HS-27A (cell line): ENCODE measurements at regions not wholly inside any gene's neighbourhood (a gene's known extent, or its start where the extent isn't known, plus 50 kb on each side); places are given as distances from the start of the nearest gene placed in this dataset.

ENCODE experiments used
- DNase-seq: peaks from one replicate; pipeline ENCODE4 v3.0.0-alpha.2; 2012; ENCODE audit warnings: low read depth, missing footprints

DNA sequence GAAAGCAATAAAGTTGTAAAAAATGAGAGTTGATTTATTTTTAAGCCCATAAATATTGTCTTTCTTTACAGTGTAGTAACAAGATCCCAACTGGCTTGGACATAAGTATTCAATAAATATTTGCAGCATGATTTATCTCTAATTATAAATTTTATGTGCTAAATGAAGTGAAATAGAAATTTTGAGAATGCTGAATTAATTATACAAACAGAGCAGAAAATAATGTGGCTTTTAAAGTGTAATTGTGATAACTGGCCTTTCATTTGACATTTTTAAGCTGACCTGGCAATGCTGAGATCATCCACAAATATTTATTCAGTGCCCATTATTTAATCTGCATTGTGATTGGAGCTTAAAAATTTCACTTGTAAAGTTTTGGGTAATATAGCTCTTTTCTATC is 201.6 kb upstream of the NAV3 start:
- DNase-seq = no peak

DNA sequence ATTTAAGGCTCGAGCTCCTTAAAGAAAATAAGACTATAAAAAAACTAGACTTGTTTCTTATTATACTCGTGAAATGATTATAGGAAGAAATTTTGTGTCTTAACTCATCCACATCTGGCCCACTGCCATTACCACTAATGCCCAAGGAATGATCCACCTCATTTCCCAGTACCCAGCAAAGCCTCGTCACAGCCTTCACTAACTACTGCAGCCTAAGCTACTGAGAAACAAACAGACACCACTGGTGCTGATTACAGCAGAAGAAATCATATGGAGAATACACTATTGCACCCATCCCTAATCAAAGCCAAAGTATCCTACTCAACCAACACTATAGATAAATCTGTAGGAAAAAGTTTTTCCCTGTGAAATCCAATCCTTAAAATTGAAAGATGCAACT is 205.3 kb upstream of the NAV3 start:
- peak; percentile 83 for DNase-seq

DNA sequence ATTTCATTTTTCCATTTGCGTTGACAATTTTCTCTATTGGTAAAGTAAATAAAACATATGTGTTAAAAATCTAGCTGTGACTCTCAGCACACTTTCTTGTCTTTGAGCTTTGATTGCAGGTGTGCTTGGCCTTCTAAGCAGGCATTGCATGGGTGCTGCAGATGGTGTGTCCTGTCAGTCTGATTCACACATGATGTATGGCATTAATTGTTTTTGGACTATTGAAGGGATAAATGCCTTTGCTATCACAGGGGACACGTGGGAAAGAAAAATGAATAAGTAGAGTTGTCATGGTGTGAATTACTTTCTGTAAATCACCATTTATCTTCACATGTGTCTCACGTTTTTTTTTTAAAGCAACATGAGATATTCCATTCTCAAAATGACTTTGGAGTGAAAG is 211.3 kb upstream of the NAV3 start:
- DNase-seq = no peak

DNA sequence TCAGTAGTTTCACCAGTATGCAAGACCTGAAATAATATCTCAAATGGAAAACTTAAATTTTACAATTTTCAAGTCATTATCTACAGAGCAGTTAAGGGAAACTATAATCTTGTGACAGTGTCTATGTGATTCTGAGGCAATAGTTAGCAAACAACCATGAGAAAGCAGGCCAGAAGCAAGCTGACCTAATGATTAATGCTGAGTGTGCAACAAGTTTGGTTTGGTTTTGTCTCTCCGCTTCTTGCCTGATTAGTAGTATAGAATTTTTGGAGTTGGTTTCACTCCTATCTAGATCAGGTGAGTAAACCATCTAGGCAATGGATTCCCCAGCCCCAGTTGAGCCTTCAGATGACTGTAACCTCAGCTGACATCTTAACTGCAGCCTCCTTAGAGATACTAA is 212.9 kb upstream of the NAV3 start:
- DNase-seq = no peak

DNA sequence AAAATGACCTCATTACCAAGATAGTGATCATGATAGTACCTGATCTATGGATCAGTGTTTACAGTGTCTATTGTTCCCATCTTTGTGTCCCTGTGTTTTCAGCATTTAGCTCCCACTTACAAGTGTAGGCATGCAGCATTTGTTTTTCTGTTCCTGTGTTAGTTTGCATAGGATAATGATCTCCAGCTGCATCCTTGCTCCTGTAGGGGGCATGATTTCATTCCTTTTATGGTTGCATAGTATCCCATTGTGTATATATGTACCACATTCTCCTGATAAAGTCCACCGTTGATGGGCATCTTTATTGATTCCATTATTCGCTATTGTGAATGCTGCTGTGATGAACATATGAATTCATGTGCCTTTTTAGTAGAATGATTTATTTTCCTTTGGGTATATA is 215.4 kb upstream of the NAV3 start:
- DNase-seq = peak; percentile 15

DNA sequence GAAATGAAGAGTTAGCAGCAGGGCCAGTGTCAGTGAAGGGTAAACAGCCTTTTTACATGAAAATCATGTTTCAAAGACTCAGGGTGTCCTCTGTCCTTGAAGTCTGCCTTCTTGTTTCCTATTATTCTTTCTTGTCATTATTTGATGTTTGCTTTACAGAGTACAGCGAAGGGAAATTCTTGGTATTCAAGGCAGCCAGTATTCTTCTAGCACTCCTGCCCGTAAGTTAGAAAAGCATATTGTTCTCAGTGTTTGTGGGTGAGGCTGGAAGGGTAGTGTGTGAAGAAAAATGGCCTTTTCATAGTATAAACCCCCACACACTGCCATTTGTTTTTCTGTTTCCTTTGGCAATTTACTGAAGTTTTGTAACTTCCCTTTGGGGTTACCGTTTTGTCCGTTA is 217.3 kb upstream of the NAV3 start:
- no peak for DNase-seq

DNA sequence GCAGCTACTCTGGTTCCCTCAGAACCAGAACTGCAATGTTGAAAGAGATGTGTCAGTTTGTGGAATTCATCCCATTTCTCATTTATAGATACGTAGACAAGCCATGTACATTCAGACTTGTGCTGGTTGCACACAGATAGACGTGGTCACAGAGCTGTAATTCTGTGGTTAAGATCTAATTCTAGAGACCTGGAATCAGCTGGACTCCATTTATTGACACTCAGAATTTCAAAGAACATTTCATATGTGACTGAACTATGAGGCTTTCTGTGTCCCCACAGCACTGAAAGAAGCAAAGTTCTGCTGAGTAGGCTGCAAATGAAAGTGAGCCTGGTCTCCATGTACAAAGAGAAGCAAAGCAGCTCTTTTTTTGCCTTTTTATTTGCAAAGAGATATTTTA is 220.2 kb upstream of the NAV3 start:
- DNase-seq = no peak

DNA sequence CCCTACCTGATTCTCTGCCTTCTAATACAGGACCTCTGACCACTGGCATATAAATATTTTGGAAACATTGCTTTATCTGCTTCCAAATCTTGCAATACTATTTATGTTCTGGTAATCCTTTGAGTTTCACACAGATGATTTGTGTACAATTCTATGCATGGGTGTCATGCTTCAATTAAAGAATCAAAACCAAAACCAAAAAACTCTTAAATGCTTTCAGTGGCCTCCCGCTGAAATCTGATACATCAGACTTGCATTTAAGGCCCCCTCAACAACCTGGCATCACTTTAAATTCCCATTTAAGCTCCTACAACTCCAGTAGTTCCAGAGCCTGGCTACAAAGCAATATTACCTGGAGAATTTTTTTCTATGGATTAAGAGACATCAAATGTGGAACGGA is 221.7 kb upstream of the NAV3 start:
- DNase-seq = no peak

DNA sequence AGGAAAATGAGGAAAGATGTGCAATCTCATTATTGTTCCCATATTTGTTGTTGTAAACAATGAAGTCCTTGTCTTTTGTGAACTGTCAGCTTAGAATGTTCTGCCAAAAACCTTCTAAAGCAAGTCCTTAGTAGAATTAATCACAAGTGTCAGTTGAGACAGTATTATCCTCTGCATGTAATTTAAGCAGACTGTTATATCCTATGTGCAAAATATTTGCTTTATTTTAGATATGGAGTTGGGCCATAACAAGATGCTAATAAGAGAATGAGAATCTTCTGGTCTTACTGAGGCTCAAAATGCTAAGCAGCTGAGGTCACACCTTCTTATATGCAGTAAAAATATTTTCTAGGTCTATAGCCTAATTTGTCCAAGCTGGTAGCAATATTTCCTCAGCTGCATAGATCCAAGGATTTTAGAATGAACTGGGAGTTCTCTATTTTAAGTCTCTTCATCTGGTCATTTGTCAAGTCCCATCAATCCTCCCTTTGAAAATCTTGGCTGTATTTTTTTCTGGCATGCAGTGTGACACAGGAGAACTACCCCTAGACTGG is 222.3 kb upstream of the NAV3 start:
- no peak for DNase-seq

DNA sequence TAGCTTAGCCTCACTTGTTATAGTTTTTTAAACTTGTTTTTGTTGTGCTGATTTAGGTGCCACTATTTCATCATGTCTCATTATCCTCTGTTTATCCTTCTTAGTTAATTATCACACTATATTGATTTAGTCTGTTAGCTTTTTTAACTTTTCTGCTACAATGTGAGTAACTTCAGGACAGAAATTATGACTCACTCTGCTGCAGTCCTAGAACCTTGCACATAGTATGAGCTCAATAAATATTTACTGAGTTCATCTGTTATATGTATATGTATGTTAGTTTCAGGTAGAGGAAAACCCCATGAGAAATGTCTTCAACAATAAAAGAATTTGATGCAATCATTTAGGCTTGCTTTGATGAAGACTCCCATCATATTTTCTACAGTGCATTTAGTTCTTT is 224.3 kb upstream of the NAV3 start:
- no peak for DNase-seq

DNA sequence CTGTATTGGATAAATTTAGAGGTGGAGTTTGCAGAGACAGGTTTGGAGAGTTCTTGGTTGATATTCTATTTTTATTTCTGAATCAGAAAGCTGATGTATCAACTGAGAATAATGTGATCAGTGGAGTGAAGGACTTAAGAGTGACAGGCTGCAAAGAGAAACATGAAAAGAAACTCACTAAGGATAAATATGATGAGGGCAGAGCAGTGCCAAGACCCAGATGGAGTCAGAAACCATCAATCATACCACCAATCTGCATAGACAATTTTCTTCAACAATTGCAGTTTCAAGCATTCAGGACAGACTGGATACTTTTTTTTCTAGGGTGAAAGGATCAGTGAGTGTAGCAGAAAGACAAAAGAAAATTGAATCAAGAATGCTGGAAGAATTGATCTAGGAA is 226.7 kb upstream of the NAV3 start:
- no peak for DNase-seq

DNA sequence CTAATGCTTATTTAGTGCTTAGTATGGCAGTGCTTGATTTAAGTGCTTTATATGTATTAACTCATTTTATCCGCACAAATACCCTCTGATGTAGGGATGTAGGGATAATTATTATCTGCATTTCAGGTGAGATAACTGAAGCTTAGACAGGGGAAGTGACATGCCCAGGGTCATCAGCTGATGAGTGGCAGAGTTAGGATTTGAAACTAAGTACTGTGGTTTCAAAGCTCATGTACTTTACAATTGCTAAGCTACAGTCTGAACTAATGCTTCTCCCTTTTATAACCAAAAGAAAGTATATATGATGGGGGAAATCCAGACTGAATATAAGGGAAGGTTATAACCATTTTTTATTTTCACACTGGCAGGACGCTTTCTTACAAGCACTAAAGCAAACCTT is 229.6 kb upstream of the NAV3 start:
- DNase-seq = no peak

DNA sequence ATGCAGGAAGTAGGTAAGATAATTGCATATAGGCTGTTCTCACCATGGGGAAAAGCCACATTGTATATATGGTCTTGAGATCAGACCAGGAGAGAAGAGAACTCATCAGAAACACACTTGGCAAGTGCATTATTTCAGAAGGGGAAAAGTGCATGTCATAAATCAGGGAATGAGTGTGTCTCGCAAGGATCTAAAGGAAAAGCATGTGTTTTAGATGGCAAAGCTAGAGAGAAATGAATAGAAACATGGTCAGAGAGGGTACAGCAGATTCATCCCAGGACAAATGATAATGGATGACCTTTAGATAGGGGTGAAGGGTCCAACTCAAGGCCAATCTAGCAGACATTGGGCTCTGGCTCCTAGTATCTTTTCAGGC is 230.2 kb upstream of the NAV3 start:
- DNase-seq = no peak

DNA sequence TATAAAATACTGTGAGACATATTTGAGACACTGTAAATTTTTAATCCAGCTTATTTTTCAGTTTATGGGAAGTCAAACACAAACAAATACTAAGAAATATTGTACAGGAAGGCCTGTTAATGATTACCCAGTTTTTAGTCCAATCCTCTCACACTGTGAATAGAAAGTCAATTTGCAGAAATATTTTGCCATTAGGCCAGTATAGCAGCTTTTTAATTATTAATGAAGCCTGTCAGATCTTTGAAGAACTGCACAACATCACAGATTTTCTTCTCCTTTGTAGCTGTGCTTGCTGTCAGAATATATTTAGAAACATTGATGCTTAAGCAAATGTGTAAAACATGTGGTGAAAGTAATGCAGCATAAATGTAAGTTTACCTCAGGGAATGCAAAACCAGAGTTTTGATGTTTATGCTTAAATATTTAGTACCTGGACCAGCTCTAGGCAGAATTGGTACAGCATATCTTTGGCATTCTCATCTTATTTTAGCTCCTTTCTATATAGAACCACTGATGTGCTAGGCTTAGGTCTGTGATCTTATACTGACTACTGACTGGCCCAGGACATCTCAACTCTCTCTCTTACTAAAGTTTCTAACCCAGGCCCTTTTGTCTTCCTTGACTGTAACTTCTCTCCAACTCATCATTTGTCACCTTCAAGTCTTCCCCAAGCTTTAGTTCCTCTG is 230.8 kb upstream of the NAV3 start:
- DNase-seq = no peak

DNA sequence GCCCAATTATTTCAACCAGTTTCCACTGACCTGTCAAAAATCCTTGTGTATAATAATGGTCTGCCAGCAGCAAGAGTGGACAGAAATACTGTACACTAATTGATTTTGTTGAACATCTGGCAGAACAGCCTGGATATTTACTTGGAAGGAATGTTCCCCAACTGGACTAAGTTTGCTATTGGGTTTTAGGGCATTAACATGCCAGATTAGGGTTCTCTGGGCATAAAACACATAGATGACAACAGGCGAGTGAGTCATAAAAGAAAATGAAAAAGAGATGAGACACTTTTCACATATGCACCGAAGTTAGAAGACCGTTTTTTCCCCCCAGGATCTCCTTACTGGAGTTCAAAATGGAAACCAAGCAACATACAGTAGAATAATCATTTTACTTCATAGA is 236.3 kb upstream of the NAV3 start:
- DNase-seq = no peak

DNA sequence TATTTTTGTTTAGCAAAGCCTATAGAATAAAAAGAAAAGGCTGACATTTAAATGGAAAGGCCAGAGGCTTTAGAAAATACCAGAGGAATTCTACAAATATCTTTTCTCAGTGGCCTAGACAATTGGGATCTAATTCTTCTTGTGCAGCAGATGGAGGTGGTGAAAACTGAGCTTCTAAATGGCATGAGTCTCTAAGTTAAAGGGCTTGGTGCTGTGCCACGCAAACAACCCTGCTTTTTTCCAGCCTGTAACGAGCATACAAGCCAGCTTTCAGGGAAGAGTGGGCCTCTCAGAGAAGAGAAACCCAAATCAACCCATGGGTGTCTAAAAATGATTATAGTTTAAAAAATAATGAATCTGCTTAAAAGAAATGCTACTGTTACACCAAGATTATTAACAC is 237.9 kb upstream of the NAV3 start:
- no peak for DNase-seq

DNA sequence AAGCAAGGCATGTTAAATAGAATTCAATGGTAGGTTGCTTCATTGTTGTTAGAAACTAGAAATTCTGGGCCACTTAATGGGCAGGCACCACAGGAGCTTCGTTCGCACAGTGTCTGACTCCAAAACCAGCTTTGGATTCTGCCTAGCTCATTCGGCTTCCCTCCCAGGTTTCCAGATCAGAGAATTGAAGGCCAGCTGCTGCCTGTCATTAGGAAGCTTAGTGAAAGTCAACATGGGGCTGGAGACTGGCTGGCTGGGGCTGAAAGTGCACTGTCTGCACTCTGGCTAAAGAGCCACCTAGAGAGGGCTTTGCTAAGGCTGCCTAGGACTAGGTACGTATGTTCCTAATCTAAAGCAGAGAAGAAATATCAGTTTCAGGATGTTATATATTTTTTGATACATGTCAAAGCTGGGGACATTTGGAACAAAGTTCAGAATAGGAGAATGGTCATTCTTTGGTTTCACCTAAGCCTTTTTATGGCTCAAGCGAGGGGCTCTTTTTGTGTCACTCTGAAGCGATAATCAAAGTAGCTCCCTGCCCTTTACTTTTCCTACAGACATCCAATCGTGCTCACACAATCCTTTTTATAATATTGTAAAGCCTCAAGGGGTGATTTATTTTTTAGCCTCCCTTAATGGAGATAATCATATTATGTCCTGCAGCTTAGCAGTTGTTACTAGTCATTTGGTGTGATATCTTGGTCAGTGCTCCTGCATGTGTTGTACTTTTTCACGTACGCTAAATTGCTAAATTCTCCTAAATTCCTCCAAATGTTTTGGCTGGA is 238.5 kb upstream of the NAV3 start:
- DNase-seq = no peak

DNA sequence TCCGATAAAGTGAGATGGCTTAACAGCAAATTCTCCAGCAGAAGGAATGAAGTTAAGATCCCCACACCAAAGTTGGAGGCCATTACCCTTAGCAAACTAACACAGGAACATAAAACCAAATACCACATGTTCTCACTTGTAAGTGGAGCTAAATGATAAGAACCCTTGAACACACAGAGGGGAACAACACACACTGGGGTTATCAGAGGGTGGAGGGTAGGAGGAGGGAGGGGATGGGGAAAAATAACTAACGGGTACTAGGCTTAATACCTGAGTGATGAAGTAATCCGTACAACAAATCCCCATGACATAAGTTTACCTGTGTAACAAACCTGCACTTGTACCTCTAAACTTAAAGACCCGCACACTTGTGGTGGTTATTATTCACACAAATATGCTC is 240.4 kb upstream of the NAV3 start:
- no peak for DNase-seq

DNA sequence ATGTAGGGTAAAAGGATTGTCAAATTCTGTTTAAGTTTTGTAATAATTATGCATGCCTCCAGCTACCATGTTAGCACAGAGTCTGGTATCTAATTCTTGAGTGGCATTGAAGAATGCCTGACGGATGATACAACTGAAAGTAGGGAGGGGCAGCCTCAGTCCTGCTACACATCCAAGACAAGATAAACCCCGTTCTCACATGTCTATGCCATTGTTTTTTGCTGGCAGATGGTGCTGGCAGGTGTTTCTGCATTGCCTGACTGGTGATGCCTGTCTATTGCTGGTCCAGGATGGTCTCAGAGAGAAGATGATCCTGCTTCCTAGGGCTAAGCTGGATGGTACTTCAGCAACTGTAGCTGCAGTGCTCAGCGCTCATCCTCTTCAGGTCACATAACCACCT is 245.8 kb upstream of the NAV3 start:
- no peak for DNase-seq

DNA sequence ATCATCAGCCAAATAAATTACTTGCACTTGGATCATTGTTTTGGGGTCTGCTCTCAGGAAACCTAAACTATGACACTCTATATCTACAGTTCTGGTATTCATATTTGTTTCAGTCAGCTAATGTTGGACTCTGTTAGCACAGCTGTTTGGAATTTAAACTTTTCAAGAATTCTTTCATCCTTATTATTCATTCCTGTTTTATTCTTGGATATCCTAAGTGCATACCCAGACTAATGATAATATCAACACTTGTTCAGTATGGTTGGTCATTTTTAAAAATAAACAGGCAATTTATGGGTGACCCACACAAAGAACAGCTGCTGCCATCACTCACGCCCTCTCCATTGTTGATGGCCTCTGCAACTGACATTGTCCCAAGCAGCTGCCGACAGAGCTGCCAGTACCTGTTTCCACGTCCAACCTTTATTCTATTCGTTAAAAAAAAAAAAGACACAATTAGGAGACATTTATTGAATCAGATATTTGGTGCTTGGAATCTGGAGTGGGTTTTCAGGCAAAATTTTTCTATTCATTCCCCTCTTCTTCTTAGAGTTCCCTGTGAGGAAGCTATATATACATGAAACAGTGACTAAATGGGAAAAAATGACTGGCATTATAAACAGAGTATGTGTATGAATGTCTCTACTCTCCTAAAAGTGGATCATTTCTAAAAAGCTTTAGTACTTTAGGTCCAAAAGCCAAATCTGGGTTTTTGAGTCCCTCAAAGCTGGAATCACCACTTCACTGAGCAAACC is 252.1 kb upstream of the NAV3 start:
- DNase-seq = no peak

DNA sequence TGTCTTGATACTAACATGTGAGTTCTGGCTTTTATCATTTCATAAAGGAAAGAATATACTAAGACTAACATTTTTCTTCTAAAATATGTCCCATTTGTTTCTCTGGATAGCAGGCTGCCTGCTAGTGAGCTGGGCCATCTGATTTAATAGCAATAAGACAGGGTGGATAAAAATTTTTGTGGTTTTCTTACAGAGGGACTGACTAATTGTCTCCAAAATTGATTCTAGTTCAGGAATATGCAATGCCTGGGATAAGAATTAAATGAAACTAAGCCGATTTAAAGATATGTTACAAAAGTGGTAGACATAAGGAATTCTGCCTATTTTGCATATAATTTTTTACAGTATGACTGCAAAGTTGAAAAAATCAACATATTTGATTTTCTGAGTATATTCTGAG is 252.9 kb upstream of the NAV3 start:
- DNase-seq = no peak

DNA sequence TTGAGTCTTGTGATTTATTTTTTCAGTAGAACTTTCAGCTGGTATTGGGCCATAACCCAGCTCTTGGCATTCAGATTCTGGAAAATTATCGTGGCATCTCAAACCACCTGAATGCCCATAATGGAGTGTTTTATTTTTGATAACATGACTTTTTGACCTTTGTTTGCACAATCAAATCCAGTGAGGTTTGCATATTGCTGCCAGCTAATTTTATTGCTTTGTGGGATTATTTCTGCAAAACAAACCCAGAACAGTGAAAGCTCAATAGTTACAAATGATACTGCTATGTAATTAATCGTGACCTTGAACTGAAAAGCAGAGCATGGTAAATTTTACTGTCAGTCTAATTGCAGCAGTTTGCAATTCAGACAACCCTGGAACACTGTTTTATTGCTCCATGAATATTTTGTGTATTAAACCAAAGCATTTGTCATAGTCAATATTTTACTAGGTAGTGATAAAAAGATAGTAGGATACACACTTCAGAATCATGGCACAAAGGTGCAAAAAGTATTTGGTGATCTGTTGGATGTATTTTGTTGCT is 255.2 kb upstream of the NAV3 start:
- DNase-seq = no peak

DNA sequence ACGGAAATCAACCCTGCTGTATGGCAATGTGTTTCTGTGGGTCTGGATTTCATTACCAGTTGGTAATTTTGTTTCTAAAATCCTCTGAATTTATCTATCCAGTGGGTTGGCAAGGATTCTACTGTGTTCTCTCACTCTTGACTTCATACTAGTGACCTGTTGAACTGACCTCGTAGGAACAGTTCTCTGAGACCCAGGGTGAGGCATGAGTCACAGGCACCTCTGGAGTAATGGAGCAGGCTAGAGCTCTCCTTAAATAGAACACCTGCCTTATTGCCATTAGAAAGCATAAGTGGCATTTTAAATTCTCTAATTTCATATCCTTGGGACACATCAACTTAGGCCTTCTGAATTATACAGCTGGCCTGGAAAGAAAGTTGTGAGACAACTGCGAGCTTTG is 258.3 kb upstream of the NAV3 start:
- DNase-seq = no peak
